ENCODE measurements at regions not wholly inside any gene's neighbourhood (a gene's known extent, or its start where the extent isn't known, plus 50 kb on each side); places are given as distances from the start of the nearest gene placed in this dataset.

- TF ChIP-seq ZNF350 (tag by site-specific recombination; IDR thresholded peaks at IDR 0.05) (no peak), SP2 (tag by site-specific recombination; IDR thresholded peaks at IDR 0.05) (no peak), KLF10 (tag by site-specific recombination; IDR thresholded peaks at IDR 0.05) (no peak), ZNF221 (tag by site-specific recombination; IDR thresholded peaks at IDR 0.05; ENCODE audit: borderline replicate concordance) (no peak), ZNF112 (tag by site-specific recombination; IDR thresholded peaks at IDR 0.05) (no peak), OVOL3 (tag by site-specific recombination; IDR thresholded peaks at IDR 0.05) (no peak), ZBTB10 (tag by site-specific recombination; IDR thresholded peaks at IDR 0.05) (no peak)
- TF ChIP-seq, protein P1, sequence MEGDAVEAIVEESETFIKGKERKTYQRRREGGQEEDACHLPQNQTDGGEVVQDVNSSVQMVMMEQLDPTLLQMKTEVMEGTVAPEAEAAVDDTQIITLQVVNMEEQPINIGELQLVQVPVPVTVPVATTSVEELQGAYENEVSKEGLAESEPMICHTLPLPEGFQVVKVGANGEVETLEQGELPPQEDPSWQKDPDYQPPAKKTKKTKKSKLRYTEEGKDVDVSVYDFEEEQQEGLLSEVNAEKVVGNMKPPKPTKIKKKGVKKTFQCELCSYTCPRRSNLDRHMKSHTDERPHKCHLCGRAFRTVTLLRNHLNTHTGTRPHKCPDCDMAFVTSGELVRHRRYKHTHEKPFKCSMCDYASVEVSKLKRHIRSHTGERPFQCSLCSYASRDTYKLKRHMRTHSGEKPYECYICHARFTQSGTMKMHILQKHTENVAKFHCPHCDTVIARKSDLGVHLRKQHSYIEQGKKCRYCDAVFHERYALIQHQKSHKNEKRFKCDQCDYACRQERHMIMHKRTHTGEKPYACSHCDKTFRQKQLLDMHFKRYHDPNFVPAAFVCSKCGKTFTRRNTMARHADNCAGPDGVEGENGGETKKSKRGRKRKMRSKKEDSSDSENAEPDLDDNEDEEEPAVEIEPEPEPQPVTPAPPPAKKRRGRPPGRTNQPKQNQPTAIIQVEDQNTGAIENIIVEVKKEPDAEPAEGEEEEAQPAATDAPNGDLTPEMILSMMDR (tag by site-specific recombination; IDR thresholded peaks at IDR 0.05), result no peak
- TF ChIP-seq, protein P2, sequence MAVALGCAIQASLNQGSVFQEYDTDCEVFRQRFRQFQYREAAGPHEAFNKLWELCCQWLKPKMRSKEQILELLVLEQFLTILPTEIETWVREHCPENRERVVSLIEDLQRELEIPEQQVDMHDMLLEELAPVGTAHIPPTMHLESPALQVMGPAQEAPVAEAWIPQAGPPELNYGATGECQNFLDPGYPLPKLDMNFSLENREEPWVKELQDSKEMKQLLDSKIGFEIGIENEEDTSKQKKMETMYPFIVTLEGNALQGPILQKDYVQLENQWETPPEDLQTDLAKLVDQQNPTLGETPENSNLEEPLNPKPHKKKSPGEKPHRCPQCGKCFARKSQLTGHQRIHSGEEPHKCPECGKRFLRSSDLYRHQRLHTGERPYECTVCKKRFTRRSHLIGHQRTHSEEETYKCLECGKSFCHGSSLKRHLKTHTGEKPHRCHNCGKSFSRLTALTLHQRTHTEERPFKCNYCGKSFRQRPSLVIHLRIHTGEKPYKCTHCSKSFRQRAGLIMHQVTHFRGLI (tag by site-specific recombination; IDR thresholded peaks at IDR 0.05), result no peak
These were observed 62.1 kb downstream of the CCR1 start for GRCh38 chr3:46146021-46146420.

All from HEK293 (cell line).